Body of pancreas (tissue), 4 donors: ENCODE measurements at regions not wholly inside any gene's neighbourhood (a gene's known extent, or its start where the extent isn't known, plus 50 kb on each side); places are given as distances from the start of the nearest gene placed in this dataset.

Experiments
- ATAC-seq: fragments of 150-250 bp; one replicate; pipeline ENCODE4 v1.9.1; 2016
- DNase-seq, 4 donors: peaks; one replicate each; pipeline ENCODE4 v3.0.0-alpha.2; 2019
- H3K27ac ChIP-seq, 4 donors: fragments of 200-600 bp; sonication (generic); 1 replicate in 3 of 4; 2 replicates in 1 of 4; pipeline versions ENCODE4 v1.5.1 to v1.6.1; 2016 to 2019; ENCODE audit warnings: mild to moderate bottlenecking in 1 of 4, mixed read lengths in 1 of 4, moderate library complexity in 1 of 4
- H3K27me3 ChIP-seq, 2 donors: fragments of 200-600 bp; sonication (generic); one replicate each; pipeline ENCODE4 v1.6.0; 2016; ENCODE audit warnings: mild to moderate bottlenecking in 1 of 2
- H3K36me3 ChIP-seq, 2 donors: fragments of 200-600 bp; sonication (generic); replicated peaks in 1 of 2; 2 replicates each; pipeline ENCODE4 v1.5.1; 2016; ENCODE audit warnings: low read depth in 2 of 2; ENCODE audit not compliant: insufficient read depth in 1 of 2
- H3K4me1 ChIP-seq: fragments of 200-600 bp; sonication (generic); one replicate; pipeline ENCODE4 v1.6.0; 2016
- H3K4me3 ChIP-seq, 2 donors: fragments of 200-600 bp; sonication (generic); 1 replicate in 1 of 2; 2 replicates in 1 of 2; pipeline ENCODE4 v1.5.1; 2016 to 2019
- H3K9me3 ChIP-seq, 3 donors: fragments of 200-600 bp; sonication (generic); 1 replicate in 2 of 3; 2 replicates in 1 of 3; pipeline ENCODE4 v1.5.1; 2016
- CTCF ChIP-seq, 7 experiments: fragments of 450-650 bp in 4 of 7; fragments of 200-600 bp in 3 of 7; sonication (generic) in 3 of 7; IDR thresholded peaks; one replicate each; pipeline ENCODE4 v1.5.1; 2016 to 2019; ENCODE audit warnings: antibody characterized with exemption in 7 of 7
- POLR2A ChIP-seq, 3 donors: fragments of 450-650 bp; IDR thresholded peaks; one replicate each; pipeline ENCODE4 v1.6.1; 2016; ENCODE audit warnings: antibody characterized with exemption in 3 of 3, mild to moderate bottlenecking in 2 of 3
- whole genome bisulfite sequencing, 2 donors: methylation state at CpG; one replicate each; pipeline ENCODE4 v1.1.5; 2017; 5-methylcytosine and 5-hydroxymethylcytosine counted together
- intact Hi-C: fragments of 100-400 bp; cut with DNase I; formaldehyde crosslinking; loops from one replicate; pipeline ENCODE4 v1.15.1; 2023

- Histone ChIP-seq H3K27me3 (no peaks in the 10 kb centered on the region), H3K9me3 (no peaks in the 10 kb centered on the region), H3K27ac (no peak overlapping the region), H3K4me1 (no peaks in the 10 kb centered on the region), H3K4me3 (no peak overlapping the region), H3K36me3 (no peaks in the 10 kb centered on the region)
- TF ChIP-seq POLR2A (IDR thresholded peaks at IDR 0.05) (no peak), CTCF (IDR thresholded peaks at IDR 0.05) (no peak)
- ATAC-seq, result no peak
- DNase-seq, result no peak
- intact Hi-C loops, result no loop called here
- WGBS, 2 donors, result 85 to 93% methylated on average over 5 of the region's 5 CpGs
These were observed 272.1 kb upstream of the SGK1 start for GRCh38 chr6:134590004-134590403.

GRCh38 chr6:134589512-134589911 lies 271.6 kb upstream of the SGK1 start:
- no peaks in the 10 kb centered on the region for H3K4me1 ChIP-seq
- intact Hi-C loops, result no loop called here
- no peaks in the 10 kb centered on the region for H3K36me3 ChIP-seq
- DNase-seq (no peak), ATAC-seq (no peak)
- H3K27ac ChIP-seq, result no peak overlapping the region
- 67 to 81% methylated on average over 5 of the region's 5 CpGs for WGBS, 2 donors
- H3K9me3 ChIP-seq, result no peaks in the 10 kb centered on the region
- no peak overlapping the region for H3K4me3 ChIP-seq
- H3K27me3 ChIP-seq, result no peaks in the 10 kb centered on the region
- TF ChIP-seq CTCF (IDR thresholded peaks at IDR 0.05) (no peak), POLR2A (IDR thresholded peaks at IDR 0.05) (no peak)

GRCh38 chr6:134588267-134588666 lies 270.4 kb upstream of the SGK1 start:
- Histone ChIP-seq H3K36me3 (no peaks in the 10 kb centered on the region), H3K4me3 (no peak overlapping the region), H3K27ac (no peak overlapping the region), H3K4me1 (no peaks in the 10 kb centered on the region), H3K9me3 (no peaks in the 10 kb centered on the region), H3K27me3 (no peaks in the 10 kb centered on the region)
- DNase-seq (no peak), ATAC-seq (no peak)
- intact Hi-C loops, result no loop called here
- TF ChIP-seq CTCF (IDR thresholded peaks at IDR 0.05) (no peak), POLR2A (IDR thresholded peaks at IDR 0.05) (no peak)
- 87 to 100% methylated on average over 2 of the region's 2 CpGs for WGBS, 2 donors

- intact Hi-C loops, result no loop called here
- Histone ChIP-seq H3K27me3 (no peaks in the 10 kb centered on the region), H3K4me3 (no peak overlapping the region), H3K36me3 (no peaks in the 10 kb centered on the region), H3K27ac (no peak overlapping the region), H3K9me3 (no peaks in the 10 kb centered on the region), H3K4me1 (no peaks in the 10 kb centered on the region)
- ATAC-seq, result no peak
- no peak for DNase-seq
- TF ChIP-seq POLR2A (IDR thresholded peaks at IDR 0.05) (no peak), CTCF (IDR thresholded peaks at IDR 0.05) (no peak)
- WGBS, 2 donors, result 72 to 79% methylated on average over 8 of the region's 8 CpGs
These were observed 267.6 kb upstream of the SGK1 start for GRCh38 chr6:134585517-134585873.

GRCh38 chr6:134584847-134585516 lies 267.1 kb upstream of the SGK1 start:
- no peaks in the 10 kb centered on the region for H3K4me1 ChIP-seq
- intact Hi-C loops, result no loop called here
- no peaks in the 10 kb centered on the region for H3K27me3 ChIP-seq
- WGBS, 2 donors, result 92 to 97% methylated on average over 2 of the region's 2 CpGs
- H3K4me3 ChIP-seq, result no peak overlapping the region
- TF ChIP-seq POLR2A (IDR thresholded peaks at IDR 0.05) (no peak), CTCF (IDR thresholded peaks at IDR 0.05) (no peak)
- DNase-seq, result no peak
- H3K9me3 ChIP-seq, result no peaks in the 10 kb centered on the region
- no peaks in the 10 kb centered on the region for H3K36me3 ChIP-seq
- no peak overlapping the region for H3K27ac ChIP-seq
- ATAC-seq, result no peak
